ENCODE measurements at regions not wholly inside any gene's neighbourhood (a gene's known extent, or its start where the extent isn't known, plus 50 kb on each side); places are given as distances from the start of the nearest gene placed in this dataset.

- TF ChIP-seq, protein P1, sequence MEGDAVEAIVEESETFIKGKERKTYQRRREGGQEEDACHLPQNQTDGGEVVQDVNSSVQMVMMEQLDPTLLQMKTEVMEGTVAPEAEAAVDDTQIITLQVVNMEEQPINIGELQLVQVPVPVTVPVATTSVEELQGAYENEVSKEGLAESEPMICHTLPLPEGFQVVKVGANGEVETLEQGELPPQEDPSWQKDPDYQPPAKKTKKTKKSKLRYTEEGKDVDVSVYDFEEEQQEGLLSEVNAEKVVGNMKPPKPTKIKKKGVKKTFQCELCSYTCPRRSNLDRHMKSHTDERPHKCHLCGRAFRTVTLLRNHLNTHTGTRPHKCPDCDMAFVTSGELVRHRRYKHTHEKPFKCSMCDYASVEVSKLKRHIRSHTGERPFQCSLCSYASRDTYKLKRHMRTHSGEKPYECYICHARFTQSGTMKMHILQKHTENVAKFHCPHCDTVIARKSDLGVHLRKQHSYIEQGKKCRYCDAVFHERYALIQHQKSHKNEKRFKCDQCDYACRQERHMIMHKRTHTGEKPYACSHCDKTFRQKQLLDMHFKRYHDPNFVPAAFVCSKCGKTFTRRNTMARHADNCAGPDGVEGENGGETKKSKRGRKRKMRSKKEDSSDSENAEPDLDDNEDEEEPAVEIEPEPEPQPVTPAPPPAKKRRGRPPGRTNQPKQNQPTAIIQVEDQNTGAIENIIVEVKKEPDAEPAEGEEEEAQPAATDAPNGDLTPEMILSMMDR (IDR thresholded peaks at IDR 0.05; ENCODE audit: low read length, missing control alignments), result no peak
- no peak overlapping the region for H3K4me3 ChIP-seq (replicated peaks; ENCODE audit: low read depth, low read length)
- DNase-seq (ENCODE audit: low read depth), result no peak
Measured at GRCh38 chr9:603126-603525, 238.4 kb upstream of the DMRT1 start.

GRCh38 chr9:607417-607816 lies 234.1 kb upstream of the DMRT1 start:
- DNase-seq (ENCODE audit: low read depth), result no peak
- H3K4me3 ChIP-seq (replicated peaks; ENCODE audit: low read depth, low read length), result no peak overlapping the region
- TF ChIP-seq, protein P1 (IDR thresholded peaks at IDR 0.05; ENCODE audit: low read length, missing control alignments), result no peak

DNA sequence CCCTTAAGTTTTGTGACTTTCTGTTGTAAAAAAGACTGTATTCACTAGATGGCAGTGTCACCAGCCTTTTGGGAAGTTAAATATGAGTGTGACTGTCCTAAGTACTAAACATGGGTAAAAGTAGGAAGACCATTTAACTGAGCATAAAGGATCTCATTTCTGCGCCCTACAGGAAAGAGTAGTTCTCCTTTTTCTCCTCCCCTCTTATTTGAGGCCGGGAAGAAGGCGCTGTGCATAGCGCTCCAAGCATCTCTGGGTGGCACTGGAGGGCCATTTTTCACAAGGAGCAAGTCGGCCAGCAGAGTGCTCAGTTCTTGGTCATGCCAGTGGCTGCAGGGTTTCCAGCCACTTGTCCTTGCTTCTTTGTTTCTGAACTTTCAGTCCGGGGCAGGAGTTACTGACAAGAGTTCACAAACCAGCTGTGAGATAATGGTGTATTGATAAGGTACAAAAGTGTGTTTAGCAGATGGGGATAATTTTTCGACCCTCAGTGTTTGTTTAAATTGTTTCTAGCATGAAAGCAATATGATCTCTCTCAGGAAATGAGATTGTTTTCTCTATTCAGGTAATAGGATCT lies 227.6 kb upstream of the DMRT1 start:
- TF ChIP-seq, protein P1 (IDR thresholded peaks at IDR 0.05; ENCODE audit: low read length, missing control alignments), result peak; percentile 93
- DNase-seq (ENCODE audit: low read depth), result peak; percentile 92

GRCh38 chr9:614431-614830 lies 227.1 kb upstream of the DMRT1 start:
- TF ChIP-seq, protein P1 (IDR thresholded peaks at IDR 0.05; ENCODE audit: low read length, missing control alignments), result no peak
- H3K4me3 ChIP-seq (replicated peaks; ENCODE audit: low read depth, low read length), result no peak overlapping the region
- DNase-seq (ENCODE audit: low read depth), result peak; percentile 15

More for the DNA sequence above, 227.6 kb upstream of the DMRT1 start:
- no peak overlapping the region for H3K4me3 ChIP-seq (replicated peaks; ENCODE audit: low read depth, low read length)

- DNase-seq (ENCODE audit: low read depth), result no peak
- no peak overlapping the region for H3K4me3 ChIP-seq (replicated peaks; ENCODE audit: low read depth, low read length)
- TF ChIP-seq, protein P1 (IDR thresholded peaks at IDR 0.05; ENCODE audit: low read length, missing control alignments), result no peak
Measured at GRCh38 chr9:615756-616155, 225.7 kb upstream of the DMRT1 start.

- TF ChIP-seq, protein P1 (IDR thresholded peaks at IDR 0.05; ENCODE audit: low read length, missing control alignments), result no peak
- DNase-seq (ENCODE audit: low read depth), result no peak
- H3K4me3 ChIP-seq (replicated peaks; ENCODE audit: low read depth, low read length), result no peak overlapping the region
Measured at GRCh38 chr9:616694-617093, 224.8 kb upstream of the DMRT1 start.

DNA sequence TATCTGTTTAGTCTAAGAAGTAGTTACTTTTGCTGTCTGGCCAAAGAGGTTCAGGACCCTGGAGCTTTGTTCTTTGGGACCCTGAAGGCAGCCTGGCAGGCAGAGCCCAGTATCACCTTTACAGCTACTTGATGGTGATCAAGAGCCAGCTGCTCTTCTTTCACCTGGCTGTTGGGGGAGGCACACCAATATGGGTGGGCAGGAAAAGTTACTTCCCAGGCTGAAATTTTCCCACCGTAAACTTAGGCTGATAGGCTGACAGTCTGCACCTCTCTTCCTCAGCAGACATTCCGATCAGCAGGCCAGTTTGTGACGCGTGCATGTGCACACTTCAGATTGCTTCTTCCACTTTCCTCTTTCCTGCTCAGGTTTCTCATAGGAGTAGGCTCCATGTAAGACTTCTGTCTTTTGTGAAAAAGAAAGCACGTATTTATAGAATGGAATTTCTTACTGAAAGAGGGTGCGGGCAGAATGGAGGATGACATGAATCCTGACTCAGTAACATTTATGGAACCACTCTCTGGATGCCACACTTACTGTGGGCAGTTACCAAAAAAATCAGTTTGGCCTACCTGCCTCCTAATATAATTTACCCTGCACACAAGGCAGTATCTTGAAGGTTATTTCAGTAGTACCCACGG lies 223.9 kb upstream of the DMRT1 start:
- no peak overlapping the region for H3K4me3 ChIP-seq (replicated peaks; ENCODE audit: low read depth, low read length)
- DNase-seq (ENCODE audit: low read depth), result no peak
- TF ChIP-seq, protein P1 (IDR thresholded peaks at IDR 0.05; ENCODE audit: low read length, missing control alignments), result no peak
